ENCODE measurements at regions not wholly inside any gene's neighbourhood (a gene's known extent, or its start where the extent isn't known, plus 50 kb on each side); places are given as distances from the start of the nearest gene placed in this dataset.

DNA sequence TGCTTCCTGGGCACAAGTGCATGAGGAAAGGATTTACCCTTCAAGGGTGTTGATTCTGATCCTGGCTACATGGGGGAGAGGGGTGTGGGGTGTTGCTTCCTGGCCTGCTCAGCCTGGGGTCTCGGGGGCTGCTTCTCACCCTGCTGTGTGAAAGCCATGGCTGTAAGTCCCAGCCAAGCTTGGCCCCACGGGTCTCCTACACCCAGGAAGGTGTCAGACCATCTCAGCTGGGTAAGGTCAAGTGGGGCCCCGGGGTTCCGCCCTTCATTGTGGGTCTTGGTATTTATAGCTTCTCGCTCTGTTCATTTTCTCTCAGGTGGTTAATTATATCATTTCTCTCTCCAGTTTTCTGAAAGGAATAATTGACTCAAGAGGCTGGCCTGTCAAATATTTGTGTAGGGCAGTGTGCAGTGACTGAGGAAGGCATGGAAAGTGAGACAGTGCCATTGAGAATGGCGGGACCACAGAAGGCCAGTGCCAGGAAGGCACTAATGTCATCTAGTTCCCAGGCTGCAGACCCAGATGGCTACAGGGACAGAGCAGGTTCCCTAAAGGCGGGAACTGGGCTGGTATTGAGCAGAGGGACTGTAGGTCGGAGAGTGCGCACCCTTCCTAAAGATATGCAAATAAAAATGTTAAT is 126.0 kb downstream of the FOXD1 start:
- TF ChIP-seq CTCF (IDR thresholded peaks at IDR 0.05) (no peak), POLR2A (IDR thresholded peaks at IDR 0.05) (no peak)
